H4 (cell line): ENCODE measurements at regions not wholly inside any gene's neighbourhood (a gene's known extent, or its start where the extent isn't known, plus 50 kb on each side); places are given as distances from the start of the nearest gene placed in this dataset.

Source experiments
- DNase-seq: peaks from one replicate; pipeline ENCODE4 v3.0.0-alpha.2; 2015; ENCODE audit warnings: low spot score

DNA sequence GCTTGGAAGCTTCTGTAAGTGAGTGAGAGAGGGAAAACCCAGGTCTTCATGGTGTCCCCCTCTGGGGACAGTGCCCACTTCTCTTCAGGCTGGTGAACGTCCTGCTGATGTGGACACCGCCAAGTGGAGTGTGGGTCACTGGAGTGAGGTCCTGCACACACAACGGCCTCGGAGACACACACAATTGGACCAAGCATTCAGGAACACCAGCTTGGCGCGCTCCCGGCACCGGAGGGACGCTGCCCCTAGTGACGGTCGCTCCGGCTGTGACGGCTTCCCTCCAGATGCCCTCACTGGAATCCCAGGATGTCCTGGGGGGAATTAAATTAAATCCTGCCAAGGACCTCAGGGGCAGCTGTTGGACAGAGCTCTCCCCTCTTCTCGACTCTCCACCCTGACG, 123.1 kb downstream of the ZNF664 start:
- DNase-seq: no peak

DNA sequence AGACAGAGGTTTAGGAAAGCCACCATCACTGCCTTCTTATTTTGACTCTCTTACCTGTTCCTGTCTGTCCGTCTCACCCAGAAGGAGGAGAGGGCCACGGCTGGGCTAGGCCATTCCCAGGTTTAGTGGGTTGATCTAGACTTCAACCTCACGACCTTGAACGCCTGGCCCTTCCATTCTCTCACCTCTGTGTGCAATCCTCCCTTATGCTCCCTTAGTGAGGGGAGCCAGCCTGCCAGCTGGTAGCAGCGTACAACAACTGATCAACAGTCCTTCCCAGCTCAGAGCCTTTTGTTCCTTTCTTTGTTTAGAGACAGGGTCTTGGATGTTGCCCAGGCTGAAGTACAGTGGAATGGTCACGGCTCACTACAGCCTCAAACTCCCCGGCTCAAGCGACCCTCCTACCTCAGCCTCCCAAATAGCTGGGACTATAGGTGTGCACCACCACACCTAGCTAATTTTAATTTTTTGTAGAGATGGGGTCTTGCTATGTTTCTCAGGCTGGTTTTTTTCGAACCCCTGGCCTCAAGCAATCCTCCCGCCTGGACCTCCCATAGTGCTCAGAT, 123.9 kb downstream of the ZNF664 start:
- DNase-seq: no peak

DNA sequence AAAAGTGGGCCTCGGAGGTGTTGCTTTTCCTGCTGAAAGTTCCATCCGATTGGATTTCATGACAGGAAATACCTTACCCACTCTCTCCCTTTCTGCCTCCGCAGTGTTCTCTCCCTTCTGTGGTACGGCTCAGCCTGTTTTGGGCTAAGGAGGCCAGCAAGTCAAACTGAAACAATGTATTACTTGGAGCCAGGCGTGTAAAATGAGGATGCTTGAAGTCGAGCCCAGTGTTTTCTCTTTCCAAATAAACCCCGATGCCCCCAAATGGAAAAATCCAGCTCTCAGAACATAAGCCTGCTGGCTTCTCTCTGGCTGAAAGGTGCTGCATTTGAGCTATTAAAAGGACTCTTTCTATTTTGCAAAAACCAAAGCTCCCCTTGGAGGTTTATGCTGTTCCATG, 124.7 kb downstream of the ZNF664 start:
- no peak for DNase-seq

DNA sequence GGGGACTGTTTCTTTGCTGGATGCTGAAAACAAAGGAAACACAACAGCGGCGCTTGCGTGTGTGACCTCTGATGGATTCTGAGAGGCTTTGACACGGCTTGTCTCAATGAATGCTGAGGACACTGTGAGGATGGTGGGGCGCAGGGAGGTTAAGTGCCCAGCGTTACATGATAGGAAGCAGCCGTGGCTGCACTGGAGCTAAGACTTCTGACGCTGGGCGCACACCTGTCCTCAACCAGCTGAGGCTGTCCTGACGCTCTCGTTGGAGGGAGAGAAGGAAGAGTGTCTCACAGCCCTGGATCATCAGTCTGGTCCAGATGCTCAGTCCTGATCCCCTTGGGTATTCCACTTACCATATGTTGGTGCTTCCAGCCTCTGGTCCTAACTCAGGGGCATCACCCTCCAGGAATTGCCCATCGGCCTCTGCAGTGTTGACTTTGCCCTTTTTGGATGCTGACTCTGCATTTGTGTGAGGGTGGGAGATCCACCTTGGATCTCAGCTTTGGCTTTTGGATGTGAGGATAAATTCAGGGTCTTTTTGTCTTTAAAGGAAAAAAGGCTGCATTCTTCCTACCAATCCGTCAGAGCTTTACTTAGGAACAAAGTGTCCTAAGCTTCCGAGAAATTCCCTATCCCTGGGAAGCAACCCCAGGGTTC, 125.2 kb downstream of the ZNF664 start:
- no peak for DNase-seq

DNA sequence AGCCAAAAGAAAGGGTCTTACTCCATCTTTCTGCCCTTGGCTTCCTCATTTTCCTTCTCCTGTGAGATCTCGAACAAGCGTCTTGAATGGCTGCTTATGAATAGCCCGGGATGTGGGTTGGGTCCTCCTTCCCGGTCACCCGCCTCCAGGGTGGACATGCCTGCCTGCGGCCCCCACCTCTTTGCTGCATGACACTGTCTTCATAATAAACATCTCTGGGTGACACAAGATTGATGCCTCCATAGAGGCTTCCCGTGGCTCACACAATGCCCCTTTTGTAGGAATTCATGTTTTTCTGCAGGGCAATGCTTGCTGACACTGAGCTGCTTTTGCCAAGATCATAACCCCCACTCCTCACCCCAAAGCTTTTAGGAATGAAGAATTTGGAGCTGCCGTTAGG, 125.9 kb downstream of the ZNF664 start:
- no peak for DNase-seq

DNA sequence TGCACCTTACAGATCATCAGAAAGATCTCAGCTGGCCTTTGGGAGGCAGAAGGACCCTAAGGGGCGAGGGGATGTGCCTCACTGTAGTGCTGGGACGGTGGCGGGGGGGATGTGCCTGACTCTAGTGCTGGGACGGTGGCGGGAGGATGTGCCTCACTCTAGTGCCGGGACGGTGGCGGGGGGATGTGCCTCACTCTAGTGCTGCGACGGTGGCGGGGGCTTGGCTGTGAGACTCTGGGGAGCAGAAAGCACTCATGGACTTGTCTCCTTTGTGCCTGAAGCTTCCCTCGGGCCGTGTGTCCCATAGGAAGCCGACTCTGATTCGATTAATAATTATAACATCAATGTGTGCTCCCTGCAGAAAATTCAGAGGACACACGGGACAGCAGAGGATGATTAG, 126.6 kb downstream of the ZNF664 start:
- DNase-seq: no peak

DNA sequence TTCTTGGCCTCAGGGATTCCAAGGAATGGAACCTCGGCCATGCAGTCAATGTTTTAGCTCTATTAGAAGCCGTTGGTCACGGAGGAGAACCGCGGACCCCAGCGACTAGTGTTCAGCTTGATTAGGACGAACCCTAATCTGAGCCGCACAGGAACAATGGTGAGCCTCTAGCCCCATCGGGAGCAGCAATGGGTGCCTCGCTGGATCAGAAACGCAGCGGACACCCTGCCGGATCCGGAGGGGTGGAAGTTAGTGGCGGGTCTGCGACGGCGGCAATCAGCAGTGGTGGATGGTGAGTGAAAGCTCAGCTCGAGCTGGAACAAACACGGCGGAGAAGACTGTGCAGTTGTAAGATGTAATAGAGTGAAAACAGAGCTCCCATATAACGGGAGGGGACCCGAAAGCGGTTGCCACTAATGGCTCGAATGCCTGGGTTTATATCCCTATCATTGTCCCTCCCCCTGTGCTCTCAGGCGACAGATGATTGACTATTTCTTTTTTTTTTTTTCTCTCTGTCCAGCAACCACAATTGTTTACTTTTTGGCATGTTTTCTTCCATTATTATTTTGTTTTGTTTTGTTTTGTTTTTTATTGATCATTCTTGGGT, 127.7 kb downstream of the ZNF664 start:
- DNase-seq: no peak

GRCh38 chr12:124105546-124105945, 132.5 kb downstream of the ZNF664 start:
- no peak for DNase-seq

DNA sequence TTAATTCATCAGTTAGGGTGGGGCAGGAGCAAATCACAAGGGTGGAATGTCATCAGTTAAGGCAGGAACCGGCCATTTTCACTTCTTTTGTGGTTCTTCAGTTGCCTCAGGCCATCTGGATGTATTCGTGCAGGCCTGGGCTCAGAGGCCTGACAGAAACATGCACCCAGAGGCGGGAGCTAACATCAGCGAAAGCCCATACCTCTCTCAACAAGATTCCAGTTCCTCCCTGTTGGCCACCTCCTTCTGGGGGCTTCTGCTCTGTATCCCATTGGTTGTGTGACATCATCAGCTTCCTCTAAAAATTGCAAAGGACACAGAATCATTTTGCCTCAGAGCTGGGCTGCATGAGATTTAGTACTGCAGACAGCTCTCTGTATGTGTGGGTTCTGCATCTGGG, 134.3 kb downstream of the ZNF664 start:
- DNase-seq: no peak

DNA sequence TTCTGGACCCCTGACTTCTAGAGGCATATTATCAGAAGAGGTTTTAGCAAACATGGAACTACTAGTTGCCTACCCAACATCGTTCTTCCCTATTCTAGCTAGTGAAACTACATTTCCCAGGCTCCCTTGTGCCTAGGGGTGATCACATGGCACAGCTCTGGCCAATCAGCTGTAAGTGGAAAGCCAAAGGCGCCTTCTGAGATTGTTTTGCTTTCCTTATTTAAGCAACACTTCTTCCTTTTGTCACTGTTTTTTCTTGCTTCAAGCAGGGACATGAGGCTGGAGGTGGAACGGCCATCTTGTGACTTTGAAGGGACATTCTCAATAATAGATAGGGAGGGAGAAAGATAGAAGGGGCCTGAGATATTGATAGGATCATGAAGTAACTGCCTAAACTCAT, 136.7 kb downstream of the ZNF664 start:
- peak; percentile 64 for DNase-seq

DNA sequence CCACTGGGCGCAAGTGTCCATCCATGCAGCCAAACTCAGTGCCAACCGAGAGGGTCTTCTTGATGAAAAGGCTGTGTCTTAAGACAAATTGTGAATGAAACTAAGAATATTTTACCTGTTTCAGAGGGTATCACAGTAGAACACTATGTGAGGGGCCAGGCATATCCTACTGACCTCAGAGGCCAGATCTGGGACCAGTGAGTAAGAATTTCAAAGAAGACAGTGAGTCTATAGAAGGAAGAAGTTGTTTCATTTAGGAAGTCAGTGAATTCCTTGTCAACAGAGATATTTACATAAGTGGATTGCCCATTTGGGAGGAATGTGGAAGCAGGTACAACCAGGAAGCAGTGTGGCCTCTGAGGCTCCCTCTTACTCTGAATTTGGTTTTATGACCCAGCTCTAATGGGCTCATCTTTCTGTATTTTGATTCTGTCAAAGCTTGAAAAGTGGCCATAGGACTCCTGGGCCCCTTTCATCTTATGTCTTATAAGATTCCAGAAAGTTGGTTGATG, 137.4 kb downstream of the ZNF664 start:
- no peak for DNase-seq

GRCh38 chr12:124111006-124111405, 138.0 kb downstream of the ZNF664 start:
- no peak for DNase-seq

GRCh38 chr12:124114316-124114715, 141.3 kb downstream of the ZNF664 start:
- no peak for DNase-seq

GRCh38 chr12:124115496-124115895, 142.5 kb downstream of the ZNF664 start:
- DNase-seq: no peak

GRCh38 chr12:124115976-124116690, 143.1 kb downstream of the ZNF664 start:
- no peak for DNase-seq

DNA sequence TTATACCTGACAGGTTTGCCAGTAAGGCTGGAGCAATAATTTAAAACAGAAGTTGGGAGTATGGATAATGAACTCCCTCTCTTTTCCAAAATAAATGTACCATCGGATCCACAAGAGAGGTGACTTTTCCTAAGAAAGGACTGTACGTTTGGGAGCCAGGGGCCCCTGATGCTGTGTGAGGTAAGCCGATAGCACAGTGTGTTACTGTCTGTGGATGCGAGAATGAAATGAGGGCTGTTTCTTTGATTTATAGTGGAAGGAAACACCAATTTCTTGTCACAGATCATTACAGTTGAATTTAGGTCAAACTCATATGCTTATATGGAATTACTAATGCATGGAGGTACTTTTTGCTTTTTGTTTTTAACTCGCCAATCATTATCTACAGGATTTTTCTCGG, 147.7 kb downstream of the ZNF664 start:
- no peak for DNase-seq

- DNase-seq: no peak
Observed at GRCh38 chr12:124122722-124123121, 149.7 kb downstream of the ZNF664 start.

- DNase-seq: no peak
Observed at GRCh38 chr12:124123296-124124000, 150.4 kb downstream of the ZNF664 start.

DNA sequence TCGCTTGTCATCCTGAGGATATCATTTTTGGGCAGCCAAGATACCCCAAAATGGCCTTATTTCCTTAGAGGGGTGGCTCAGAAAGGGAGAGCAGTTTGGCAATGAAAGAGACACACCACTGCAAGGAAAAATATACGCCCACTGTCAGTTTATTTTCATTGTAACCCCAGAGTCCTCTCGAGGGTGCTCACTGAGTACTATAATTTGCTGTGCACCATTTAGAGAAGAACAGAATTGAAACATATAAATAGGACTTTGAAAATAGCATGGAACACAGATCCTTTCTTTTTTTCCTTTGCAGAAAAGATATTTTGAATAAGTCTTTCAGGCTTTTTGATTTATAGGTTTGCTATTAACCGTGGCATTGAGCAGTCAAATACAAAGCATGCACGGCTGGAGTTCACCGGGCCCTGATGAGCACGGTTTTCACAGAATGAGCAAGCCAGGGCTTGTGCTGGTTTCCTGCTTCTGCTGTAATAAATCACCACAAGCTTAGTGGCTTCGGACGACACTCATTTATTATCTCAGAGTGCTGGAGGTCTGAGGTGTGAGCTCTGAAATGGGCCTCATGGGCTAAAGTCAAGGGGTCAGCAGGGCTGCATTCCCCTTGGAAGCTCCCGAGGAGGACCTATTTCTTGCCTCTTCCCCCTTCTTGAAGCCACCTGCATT, 152.3 kb downstream of the ZNF664 start:
- DNase-seq: no peak

DNA sequence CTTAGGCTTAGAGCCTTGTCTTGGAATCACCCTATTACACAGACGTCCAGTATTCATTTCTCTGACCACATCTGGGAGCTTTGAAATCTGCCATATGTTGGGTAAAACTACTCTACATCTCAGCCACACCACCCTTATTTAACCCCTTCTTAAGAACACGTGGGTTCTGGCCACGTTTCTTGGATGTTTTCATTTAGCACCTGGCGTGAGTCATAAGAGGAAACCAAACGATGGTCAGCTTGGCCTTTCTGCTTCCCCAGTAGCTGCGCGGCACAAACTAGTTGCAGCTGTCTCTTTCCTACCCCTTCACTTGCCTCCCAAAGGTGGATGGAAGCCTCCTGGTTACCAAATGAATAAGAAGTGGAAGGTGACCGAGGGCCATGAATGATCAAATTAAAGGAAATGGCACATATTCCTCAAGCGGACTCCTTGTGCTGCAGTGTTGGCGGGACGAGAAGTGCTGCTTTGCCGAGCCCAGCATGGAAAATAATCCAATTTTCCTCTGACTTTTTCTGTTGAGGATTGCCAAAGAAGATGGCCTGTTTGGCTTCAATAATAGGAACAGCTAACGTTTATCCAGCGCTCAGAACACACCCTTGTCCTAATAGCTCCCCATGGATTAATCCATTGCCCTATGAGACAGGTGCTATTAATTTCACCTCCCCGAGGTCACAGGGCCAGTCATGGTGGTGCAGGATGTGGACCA, 154.1 kb downstream of the ZNF664 start:
- DNase-seq: no peak

- no peak for DNase-seq
Observed at GRCh38 chr12:124129132-124129531, 156.1 kb downstream of the ZNF664 start.
